ENCODE measurements at regions not wholly inside any gene's neighbourhood (a gene's known extent, or its start where the extent isn't known, plus 50 kb on each side); places are given as distances from the start of the nearest gene placed in this dataset.

GRCh38 chr10:3852147-3852904 lies 67.3 kb upstream of the KLF6 start (continued):
- TF ChIP-seq BRF2 (IDR thresholded peaks at IDR 0.05; ENCODE audit: borderline replicate concordance, insufficient read depth, insufficient read length) (no peak), SMARCC2 (IDR thresholded peaks at IDR 0.05; ENCODE audit: low read depth) (peak; percentile 88), MTA2 (IDR thresholded peaks at IDR 0.05; ENCODE audit: low read depth) (no peak), ZBTB1 (CRISPR knock-in tag; IDR thresholded peaks at IDR 0.05; ENCODE audit: borderline replicate concordance, low read depth) (no peak), MLX (CRISPR knock-in tag; conservative IDR thresholded peaks at IDR 0.05) (no peak), TAL1 (IDR thresholded peaks at IDR 0.05) (no peak), SRSF1 (IDR thresholded peaks at IDR 0.05; ENCODE audit: low read depth, low read length) (no peak), ARID4B (CRISPR knock-in tag; IDR thresholded peaks at IDR 0.05) (no peak), ZBTB34 (CRISPR knock-in tag; IDR thresholded peaks at IDR 0.05) (no peak), RERE (CRISPR knock-in tag; IDR thresholded peaks at IDR 0.05; ENCODE audit: borderline replicate concordance) (no peak), TEAD1 (CRISPR knock-in tag; IDR thresholded peaks at IDR 0.05) (peak in 1 of 2 experiments; percentile 73; a peak in 2 of 4 replicates), TAF9B (IDR thresholded peaks at IDR 0.05; ENCODE audit: partially characterized antibody) (peak; percentile 67), GATAD2B (IDR thresholded peaks at IDR 0.05; ENCODE audit: borderline replicate concordance) (peak; percentile 73; the same call in 1 of the 2 replicates)

All from K562 (cell line).